ENCODE measurements at regions not wholly inside any gene's neighbourhood (a gene's known extent, or its start where the extent isn't known, plus 50 kb on each side); places are given as distances from the start of the nearest gene placed in this dataset.

DNA sequence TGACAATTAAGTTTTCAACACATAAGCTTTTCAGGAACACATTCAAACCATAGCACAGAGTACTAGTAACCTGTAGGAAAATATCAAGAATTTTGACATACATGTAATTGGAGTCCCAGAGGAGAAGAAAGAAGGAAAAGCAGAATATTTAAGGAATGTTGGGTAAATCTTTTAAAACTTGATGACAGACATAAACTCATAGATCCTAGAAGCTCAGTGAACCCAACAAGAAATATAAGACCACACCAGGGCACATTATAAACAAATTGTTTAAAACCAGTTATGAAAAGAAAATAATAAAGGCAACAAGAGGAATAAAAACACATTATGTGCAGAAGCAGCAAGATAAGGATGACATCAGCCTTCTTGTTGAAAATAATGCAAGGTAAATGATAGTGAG lies 151.5 kb upstream of the ATXN1 start:
- TF ChIP-seq POLR3A (IDR thresholded peaks at IDR 0.05; ENCODE audit: borderline replicate concordance, extremely low read depth, insufficient read depth, insufficient read length) (no peak), ZNF3 (CRISPR knock-in tag; IDR thresholded peaks at IDR 0.05) (no peak), HEY1 (CRISPR knock-in tag; IDR thresholded peaks at IDR 0.05; ENCODE audit: borderline replicate concordance) (no peak), POLR2A (conservative IDR thresholded peaks at IDR 0.05) (no peak), TOE1 (IDR thresholded peaks at IDR 0.05; ENCODE audit: borderline replicate concordance) (no peak), TOE1 (CRISPR knock-in tag; IDR thresholded peaks at IDR 0.05; ENCODE audit: borderline replicate concordance, low read depth) (no peak), TBP (optimal IDR thresholded peaks at IDR 0.05; ENCODE audit: low read depth, low read length) (no peak), RBM39 (optimal IDR thresholded peaks at IDR 0.05; ENCODE audit: low read depth, low read length) (no peak), FOS (IDR thresholded peaks at IDR 0.05; ENCODE audit: extremely low read depth, insufficient read length) (no peak), ZKSCAN8 (CRISPR knock-in tag; IDR thresholded peaks at IDR 0.05) (no peak)

All from K562 (cell line).